HAP-1 (cell line): ENCODE measurements at regions not wholly inside any gene's neighbourhood (a gene's known extent, or its start where the extent isn't known, plus 50 kb on each side); places are given as distances from the start of the nearest gene placed in this dataset.
"Not testable (repeated sequence)": the region's sequence is repeated elsewhere in the genome, so short reads cannot be mapped to it uniquely, and the experiment has no call there.

Experiments used
- DNase-seq, 2 experiments: peaks; one replicate each; pipeline ENCODE4 v3.0.0-alpha.2; 2016 to 2020; ENCODE audit warnings: low spot score in 2 of 2
- H3K27me3 ChIP-seq: fragments of 250-450 bp; sonication (Bioruptor Pico); 2 replicates; pipeline ENCODE4 v1.5.1; 2020; ENCODE audit warnings: low read depth, mild to moderate bottlenecking, moderate library complexity
- H3K36me3 ChIP-seq: fragments of 250-450 bp; sonication (Bioruptor Pico); replicated peaks from 2 replicates; pipeline ENCODE4 v1.5.1; 2020; ENCODE audit warnings: mild to moderate bottlenecking
- H3K4me1 ChIP-seq: fragments of 250-450 bp; sonication (Bioruptor Pico); 2 replicates; pipeline ENCODE4 v1.5.1; 2020; ENCODE audit warnings: mild to moderate bottlenecking
- H3K4me3 ChIP-seq: fragments of 250-450 bp; sonication (Bioruptor Pico); 2 replicates; pipeline ENCODE4 v1.5.1; 2020; ENCODE audit warnings: mild to moderate bottlenecking, moderate library complexity
- H3K9me3 ChIP-seq: fragments of 250-450 bp; sonication (Bioruptor Pico); 2 replicates; pipeline ENCODE4 v1.5.1; 2020; ENCODE audit warnings: mild to moderate bottlenecking, moderate library complexity
- in situ Hi-C: fragments of 300-500 bp; cut with MboI; formaldehyde crosslinking; loops from 3 replicates; pipeline ENCODE4 v1.14.3; 2020; ENCODE audit warnings: low sequenced_read_pairs, inconsistent platforms, mixed read lengths

DNA sequence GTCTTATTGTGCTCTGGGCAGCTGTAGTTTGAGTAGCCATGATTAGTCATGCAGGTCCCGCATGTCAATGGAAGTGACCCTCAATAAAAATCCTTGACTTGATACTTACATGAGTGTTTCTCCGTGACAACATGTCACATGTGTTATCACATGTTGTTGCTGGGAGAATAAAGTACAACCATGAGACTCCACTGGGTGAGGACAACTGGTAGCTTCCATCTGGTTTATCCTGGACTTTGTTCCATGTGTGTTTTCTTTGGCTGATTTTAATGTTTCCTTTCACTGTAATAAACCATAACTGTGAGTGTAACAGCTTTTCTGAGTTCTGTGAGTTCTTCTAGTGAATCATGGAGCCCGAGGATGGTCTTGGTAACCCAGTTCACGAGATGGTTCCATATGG lies 63.1 kb upstream of the NDN start:
- Histone ChIP-seq H3K27me3 (no peaks in the 10 kb centered on the region), H3K9me3 (no peaks in the 10 kb centered on the region), H3K36me3 (no peaks in the 10 kb centered on the region), H3K4me3 (no peak overlapping the region), H3K4me1 (no peaks in the 10 kb centered on the region)
- no peak for DNase-seq
- in situ Hi-C loops: no loop called here

DNA sequence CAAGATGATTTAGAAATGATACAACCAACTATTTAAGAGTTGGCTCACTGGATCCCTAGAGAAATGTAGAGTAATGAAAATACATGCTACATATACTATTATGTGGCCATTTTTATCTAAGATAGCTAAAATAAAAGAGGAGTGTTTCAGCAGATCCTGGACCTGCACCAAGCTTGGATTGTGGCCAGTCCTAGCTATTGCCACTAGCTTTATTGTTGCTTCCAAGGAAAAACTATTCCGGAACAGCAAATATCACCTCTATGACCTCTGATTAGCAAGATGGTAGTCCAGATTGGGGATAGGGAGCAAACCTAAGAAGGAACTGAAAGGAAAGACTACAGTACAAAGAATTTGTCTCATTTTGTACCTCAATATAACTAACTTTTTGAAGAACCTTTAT lies 63.7 kb upstream of the NDN start:
- no peak for DNase-seq
- no peaks in the 10 kb centered on the region for H3K27me3 ChIP-seq
- in situ Hi-C loops: no loop called here

DNA sequence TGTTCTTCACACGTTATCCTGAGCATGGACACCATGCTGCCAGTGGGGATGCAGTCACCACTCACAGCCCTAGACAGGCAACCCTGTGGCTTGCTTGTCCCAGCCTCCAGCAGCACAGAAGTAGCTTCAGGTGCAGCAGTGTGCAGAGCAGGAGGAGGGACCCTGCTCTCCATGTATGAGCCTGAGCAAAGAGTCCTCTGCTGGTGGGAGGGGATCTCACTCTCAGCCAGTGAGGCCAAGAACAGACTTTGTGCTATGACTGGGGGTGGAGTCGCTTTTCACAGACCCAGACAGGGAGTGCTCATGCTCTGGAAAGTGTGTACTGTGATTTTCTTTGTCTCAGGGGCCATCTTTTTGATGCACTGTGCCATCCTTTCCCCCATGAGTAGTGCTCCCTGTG lies 66.1 kb upstream of the NDN start:
- no peaks in the 10 kb centered on the region for H3K27me3 ChIP-seq
- no peaks in the 10 kb centered on the region for H3K4me1 ChIP-seq

More for the DNA sequence above, 63.7 kb upstream of the NDN start:
- no peaks in the 10 kb centered on the region for H3K36me3 ChIP-seq
- H3K4me3 ChIP-seq: no peak overlapping the region
- H3K9me3 ChIP-seq: no peaks in the 10 kb centered on the region
- H3K4me1 ChIP-seq: no peaks in the 10 kb centered on the region

DNA sequence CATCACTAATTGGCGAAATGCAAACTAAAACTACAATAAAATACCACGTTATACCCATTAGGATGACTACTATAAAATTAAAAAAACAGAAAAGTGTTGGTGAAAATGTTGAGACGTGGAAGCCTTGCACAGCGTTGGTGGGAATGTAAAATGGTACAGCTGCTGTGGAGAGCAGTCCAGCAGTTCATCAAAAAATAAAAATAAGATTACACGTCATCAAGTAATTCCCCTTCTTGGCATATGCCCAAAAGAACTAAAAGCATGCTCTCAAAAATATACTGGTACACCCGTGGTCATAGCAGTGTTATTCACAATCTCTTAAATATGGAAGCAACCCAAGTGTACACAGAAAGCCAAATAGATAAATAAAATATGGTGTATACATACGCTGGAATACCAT lies 71.8 kb upstream of the NDN start:
- in situ Hi-C loops: no loop called here
- Histone ChIP-seq H3K4me3 (no peak overlapping the region), H3K9me3 (no peaks in the 10 kb centered on the region; the same call in 1 of the 2 replicates), H3K36me3 (no peaks in the 10 kb centered on the region), H3K4me1 (no peaks in the 10 kb centered on the region), H3K27me3 (no peaks in the 10 kb centered on the region)
- no peak for DNase-seq

More for the DNA sequence above, 66.1 kb upstream of the NDN start:
- Histone ChIP-seq H3K36me3 (no peaks in the 10 kb centered on the region), H3K4me3 (no peak overlapping the region), H3K9me3 (no peaks in the 10 kb centered on the region)
- in situ Hi-C loops: no loop called here
- DNase-seq: no peak

DNA sequence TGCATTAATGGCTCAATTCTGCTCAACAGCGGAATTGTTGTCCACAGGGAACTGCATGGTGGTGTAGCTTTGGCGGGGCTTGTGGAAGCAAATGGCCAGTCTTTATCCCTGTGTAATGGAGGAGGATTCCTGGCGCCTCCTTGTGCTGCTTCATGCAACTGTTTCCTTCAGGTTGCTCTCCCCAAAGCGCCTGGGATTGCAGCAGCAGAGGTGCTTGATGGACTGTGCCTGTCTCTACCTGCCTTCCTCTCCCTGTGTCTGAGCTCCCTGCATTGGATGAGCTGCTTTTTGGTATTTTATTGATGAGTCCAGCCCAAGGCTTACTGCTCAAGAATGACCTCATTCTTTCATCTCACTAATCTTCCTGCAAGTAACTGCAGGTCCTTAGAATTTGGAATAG lies 72.9 kb upstream of the NDN start:
- no peak for DNase-seq
- H3K4me1 ChIP-seq: no peaks in the 10 kb centered on the region
- H3K36me3 ChIP-seq: no peaks in the 10 kb centered on the region
- H3K27me3 ChIP-seq: no peaks in the 10 kb centered on the region
- no peak overlapping the region for H3K4me3 ChIP-seq
- H3K9me3 ChIP-seq: no peaks in the 10 kb centered on the region; the same call in 1 of the 2 replicates
- in situ Hi-C loops: no loop called here

DNA sequence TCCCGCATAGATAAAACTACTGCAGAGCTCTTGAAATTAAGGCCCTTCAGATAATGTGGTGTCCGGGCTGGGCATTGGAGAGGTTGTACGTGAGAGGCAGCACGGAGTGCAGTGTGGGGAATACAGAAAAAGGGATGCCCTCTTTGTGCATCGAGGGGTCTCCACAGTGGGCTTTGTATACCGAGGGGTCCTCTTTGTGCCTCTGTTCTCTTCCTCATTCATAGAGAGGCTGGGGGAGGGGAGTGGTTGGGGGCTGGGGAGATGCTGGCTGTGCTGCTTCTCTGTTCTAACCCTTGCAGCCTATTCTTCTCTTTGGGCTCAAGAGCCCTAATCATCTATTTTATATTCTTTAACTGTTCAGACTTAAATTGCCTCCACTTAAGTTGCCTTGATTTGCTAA lies 74.3 kb upstream of the NDN start:
- Histone ChIP-seq H3K4me1 (no peaks in the 10 kb centered on the region), H3K36me3 (no peaks in the 10 kb centered on the region), H3K4me3 (no peak overlapping the region), H3K27me3 (no peaks in the 10 kb centered on the region), H3K9me3 (no peaks in the 10 kb centered on the region; the same call in 1 of the 2 replicates)
- DNase-seq: no peak
- in situ Hi-C loops: no loop called here

DNA sequence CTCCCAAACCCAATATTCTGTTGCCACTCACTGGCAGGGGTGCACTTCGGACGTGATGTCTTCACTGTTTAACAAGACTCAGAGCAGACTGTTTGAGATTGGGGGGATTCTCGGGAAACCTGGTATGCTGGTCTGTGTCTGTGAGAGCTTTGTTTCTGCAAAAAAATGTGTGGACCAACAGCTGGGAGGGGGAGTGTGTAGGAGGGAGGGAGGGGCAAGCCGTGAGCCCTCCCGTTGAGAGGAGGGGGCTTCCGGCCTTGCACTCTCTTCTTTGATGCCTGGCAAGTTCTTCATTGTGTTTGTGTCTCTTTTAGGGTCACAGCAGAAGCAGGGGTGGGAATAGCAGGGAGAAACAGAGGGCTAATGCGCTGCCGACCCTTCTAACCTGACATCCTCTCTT lies 74.9 kb upstream of the NDN start:
- Histone ChIP-seq H3K36me3 (no peaks in the 10 kb centered on the region), H3K4me3 (no peak overlapping the region), H3K4me1 (no peaks in the 10 kb centered on the region), H3K9me3 (no peaks in the 10 kb centered on the region; the same call in 1 of the 2 replicates), H3K27me3 (no peaks in the 10 kb centered on the region)
- in situ Hi-C loops: no loop called here
- DNase-seq: no peak

DNA sequence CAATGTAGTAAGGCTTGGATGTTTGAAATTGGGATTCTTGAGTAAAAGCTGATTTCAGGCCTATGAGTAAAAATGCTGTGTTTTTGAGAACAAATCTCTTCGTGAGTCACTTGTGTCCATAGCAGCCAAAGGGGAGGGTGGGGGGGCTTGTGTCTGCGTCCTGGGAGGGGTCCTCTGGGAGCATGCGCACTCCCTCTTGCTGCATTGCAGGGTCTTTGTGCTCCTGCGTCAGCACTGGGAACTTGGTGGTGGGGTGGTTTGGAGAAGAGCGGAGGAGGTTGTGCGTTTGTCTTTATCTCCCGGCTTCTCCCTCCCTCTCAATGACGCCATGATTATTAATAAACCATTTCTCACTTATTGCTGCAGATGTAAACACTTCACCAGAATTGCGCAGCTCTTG lies 75.9 kb upstream of the NDN start:
- in situ Hi-C loops: no loop called here

DNA sequence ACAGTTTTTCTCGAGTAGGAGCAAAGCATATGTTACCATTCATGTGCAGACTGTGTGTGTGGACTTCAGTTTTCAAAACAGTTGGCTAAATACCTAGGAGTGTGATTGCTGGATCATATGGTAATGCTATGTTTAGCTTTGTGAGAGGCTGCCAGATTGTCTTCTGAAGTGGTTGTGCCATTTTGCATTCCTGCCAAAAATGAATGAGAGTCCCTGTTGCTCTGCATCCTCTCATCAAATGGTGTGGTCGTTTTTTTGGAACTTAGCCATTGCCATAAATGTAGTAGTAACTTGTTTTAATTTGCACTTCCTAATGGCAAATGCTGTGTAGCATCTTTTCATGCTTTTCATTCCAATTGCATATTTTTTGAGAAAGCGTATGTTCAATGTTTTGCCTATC lies 77.2 kb upstream of the NDN start:
- Histone ChIP-seq H3K4me3 (no peak overlapping the region), H3K27me3 (no peaks in the 10 kb centered on the region), H3K9me3 (no peaks in the 10 kb centered on the region; the same call in 1 of the 2 replicates), H3K4me1 (no peaks in the 10 kb centered on the region), H3K36me3 (no peaks in the 10 kb centered on the region)
- DNase-seq: no peak
- in situ Hi-C loops: no loop called here

More for the DNA sequence above, 75.9 kb upstream of the NDN start:
- Histone ChIP-seq H3K9me3 (no peaks in the 10 kb centered on the region; the same call in 1 of the 2 replicates), H3K36me3 (no peaks in the 10 kb centered on the region), H3K27me3 (no peaks in the 10 kb centered on the region), H3K4me1 (no peaks in the 10 kb centered on the region), H3K4me3 (no peak overlapping the region)
- no peak for DNase-seq

DNA sequence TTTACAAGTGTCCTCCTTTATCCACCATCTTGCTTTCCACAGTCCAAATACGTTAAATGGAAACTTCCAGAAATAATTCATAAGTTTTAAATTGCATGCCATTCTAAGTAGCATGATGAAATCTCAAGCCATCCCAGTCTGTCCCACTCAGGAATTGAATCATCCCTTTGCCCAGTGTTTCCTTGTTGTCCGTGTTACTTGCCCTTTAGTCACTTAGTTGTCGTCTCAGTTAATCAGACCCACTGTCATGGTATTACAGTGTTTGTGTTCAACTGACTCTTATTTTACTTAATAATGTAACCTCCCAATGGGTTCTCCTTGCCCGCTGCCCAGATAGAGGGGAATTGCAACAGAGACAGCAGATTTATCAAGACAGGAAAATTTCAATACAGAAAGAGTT lies 77.6 kb upstream of the NDN start:
- Histone ChIP-seq H3K4me3 (no peak overlapping the region), H3K4me1 (no peaks in the 10 kb centered on the region), H3K36me3 (no peaks in the 10 kb centered on the region), H3K9me3 (no peaks in the 10 kb centered on the region; the same call in 1 of the 2 replicates), H3K27me3 (no peaks in the 10 kb centered on the region)
- in situ Hi-C loops: no loop called here
- no peak for DNase-seq

DNA sequence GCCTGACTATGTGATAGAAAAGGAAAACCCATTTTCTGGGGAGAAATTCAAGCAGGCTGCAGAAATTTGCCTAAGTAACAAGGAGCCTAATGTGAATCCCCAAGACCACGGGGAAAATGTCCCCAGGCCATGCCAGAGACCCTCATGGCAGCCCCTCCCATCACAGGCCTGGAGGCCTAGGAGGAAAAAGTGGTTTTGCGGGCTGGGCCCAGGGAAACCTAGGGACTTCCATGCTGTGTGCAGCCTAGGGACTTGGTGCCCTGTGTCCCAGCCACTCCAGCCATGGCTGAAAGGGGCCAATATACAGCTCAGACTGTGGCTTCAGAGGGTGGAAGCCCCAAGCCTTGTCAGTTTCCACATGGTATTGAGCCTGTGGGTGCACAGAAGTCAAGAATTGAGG lies 79.7 kb upstream of the NDN start:
- H3K4me3 ChIP-seq, in situ Hi-C loops, DNase-seq, H3K9me3 ChIP-seq, H3K27me3 ChIP-seq, H3K4me1 ChIP-seq, H3K36me3 ChIP-seq: not testable (repeated sequence)

DNA sequence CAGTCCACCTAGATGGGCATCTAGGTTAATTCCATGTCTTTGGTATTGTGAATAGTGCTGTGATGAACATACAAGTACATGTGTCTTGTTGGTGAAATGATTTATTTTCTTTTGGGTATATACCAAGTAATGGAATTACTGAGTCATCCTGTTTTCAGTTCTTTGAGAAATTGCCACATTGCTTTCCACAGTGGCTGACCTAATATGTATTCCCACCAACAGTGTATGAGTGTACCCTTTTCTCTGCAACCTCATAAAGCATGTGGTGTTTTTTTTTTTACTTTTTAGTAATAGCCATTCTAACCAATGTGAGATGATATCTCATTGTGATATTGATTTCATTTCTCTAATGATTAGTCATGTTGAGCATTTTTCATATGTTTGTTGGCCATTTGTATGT lies 86.0 kb upstream of the NDN start:
- Histone ChIP-seq H3K4me1 (no peaks in the 10 kb centered on the region), H3K4me3 (no peak overlapping the region), H3K36me3 (no peaks in the 10 kb centered on the region), H3K27me3 (no peaks in the 10 kb centered on the region), H3K9me3 (no peaks in the 10 kb centered on the region; the same call in 1 of the 2 replicates)
- DNase-seq: no peak
- in situ Hi-C loops: no loop called here

DNA sequence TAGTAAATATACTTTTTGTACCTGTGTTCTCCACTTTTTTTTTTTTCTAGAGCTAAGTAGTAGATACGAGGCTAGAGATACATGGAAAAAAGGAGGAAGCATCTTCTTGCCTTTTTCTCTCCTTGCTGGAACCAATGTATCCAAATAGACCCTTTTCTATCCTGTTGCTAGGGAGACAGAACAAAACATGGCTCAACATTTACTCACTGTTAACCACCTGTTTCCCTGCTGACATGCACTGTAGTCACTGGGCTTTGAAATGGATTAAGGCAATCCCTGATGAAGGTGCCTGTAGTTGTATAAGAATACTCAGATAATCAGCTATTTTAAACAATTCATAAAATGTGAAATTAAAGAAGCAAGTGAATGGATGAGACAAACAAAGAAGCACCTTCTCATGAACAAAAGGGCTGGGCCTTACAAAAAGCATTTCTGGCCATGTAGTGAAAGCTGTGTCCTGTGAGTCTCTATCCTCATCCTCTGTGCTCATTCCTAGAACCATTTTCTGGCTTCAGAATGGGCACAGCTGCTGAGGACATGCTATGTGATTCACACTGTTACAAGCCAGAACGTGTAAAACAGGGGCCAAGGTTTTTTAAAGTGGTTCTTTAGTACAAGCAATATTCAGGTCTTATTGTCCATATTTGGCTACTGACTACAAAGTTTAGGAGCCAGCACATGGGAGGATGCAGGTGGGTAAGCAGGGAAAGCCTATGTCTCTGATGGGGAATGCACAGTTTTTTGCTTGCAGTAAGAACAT lies 100.4 kb upstream of the NDN start:
- in situ Hi-C loops: no loop called here
- no peak for DNase-seq
- no peaks in the 10 kb centered on the region for H3K4me1 ChIP-seq
- no peaks in the 10 kb centered on the region for H3K27me3 ChIP-seq
- no peak overlapping the region for H3K4me3 ChIP-seq
- no peaks in the 10 kb centered on the region for H3K9me3 ChIP-seq
- no peaks in the 10 kb centered on the region for H3K36me3 ChIP-seq

DNA sequence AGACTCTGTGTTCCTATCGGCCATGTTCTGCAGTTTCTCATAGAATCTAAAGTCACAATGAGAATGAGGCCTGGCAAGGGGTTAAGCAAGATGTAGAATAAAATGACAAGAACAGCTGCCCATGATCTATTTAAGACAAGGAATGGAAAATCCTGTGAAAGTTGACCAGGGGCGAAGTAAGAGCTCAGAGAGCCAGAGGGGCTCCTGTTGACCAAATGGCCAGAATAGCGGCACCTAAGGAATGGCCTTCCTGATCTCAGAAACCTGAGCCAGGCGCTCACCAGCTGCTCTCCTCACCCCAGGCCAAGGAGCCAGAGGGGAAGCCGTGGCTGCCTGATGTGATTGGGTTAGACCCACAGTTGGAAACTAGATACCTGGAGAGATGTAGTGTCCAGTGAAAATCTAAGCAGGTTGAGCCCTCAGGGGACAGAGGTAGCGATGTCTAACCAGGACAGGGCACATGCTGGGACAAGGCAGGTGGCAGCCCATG lies 106.1 kb upstream of the NDN start:
- no peak for DNase-seq
- in situ Hi-C loops: no loop called here
- Histone ChIP-seq H3K27me3 (no peaks in the 10 kb centered on the region), H3K9me3 (no peaks in the 10 kb centered on the region), H3K36me3 (no peaks in the 10 kb centered on the region), H3K4me1 (no peaks in the 10 kb centered on the region), H3K4me3 (no peak overlapping the region)
